ENCODE measurements at regions not wholly inside any gene's neighbourhood (a gene's known extent, or its start where the extent isn't known, plus 50 kb on each side); places are given as distances from the start of the nearest gene placed in this dataset.

GRCh38 chr12:46124132-46124847 is 133.9 kb upstream of the SCAF11 start:
- no peak for DNase-seq (ENCODE audit: extremely low spot score, unreplicated experiment)
- no peak overlapping the region for H3K27ac Mint-ChIP-seq
- no peaks in the 10 kb centered on the region for H3K9me3 Mint-ChIP-seq
- H3K27me3 Mint-ChIP-seq: peaks cover 20% of the 10 kb centered on the region
- H3K4me1 Mint-ChIP-seq (ENCODE audit: unreplicated experiment): peaks cover 9% of the 10 kb centered on the region
- no peak for TF ChIP-seq CTCF (conservative IDR thresholded peaks at IDR 0.05)
- no peaks in the 10 kb centered on the region for H3K36me3 Mint-ChIP-seq
- H3K4me3 Mint-ChIP-seq: peak overlapping the region; percentile 69

- DNase-seq (ENCODE audit: extremely low spot score, unreplicated experiment): no peak
- Mint-ChIP-seq H3K27ac (no peak overlapping the region), H3K36me3 (no peaks in the 10 kb centered on the region), H3K27me3 (no peaks in the 10 kb centered on the region), H3K4me1 (ENCODE audit: unreplicated experiment) (no peaks in the 10 kb centered on the region), H3K4me3 (no peak overlapping the region), H3K9me3 (peaks cover 4% of the 10 kb centered on the region)
- TF ChIP-seq CTCF (conservative IDR thresholded peaks at IDR 0.05): no peak
These were observed 122.0 kb upstream of the SCAF11 start for GRCh38 chr12:46112364-46112763.

GRCh38 chr12:46111715-46112114 is 121.3 kb upstream of the SCAF11 start:
- no peak for DNase-seq (ENCODE audit: extremely low spot score, unreplicated experiment)
- Mint-ChIP-seq H3K36me3 (no peaks in the 10 kb centered on the region), H3K9me3 (peaks cover 4% of the 10 kb centered on the region), H3K4me1 (ENCODE audit: unreplicated experiment) (no peaks in the 10 kb centered on the region), H3K27me3 (no peaks in the 10 kb centered on the region), H3K27ac (no peak overlapping the region), H3K4me3 (no peak overlapping the region)
- no peak for TF ChIP-seq CTCF (conservative IDR thresholded peaks at IDR 0.05)

- Mint-ChIP-seq H3K36me3 (no peaks in the 10 kb centered on the region), H3K4me3 (no peak overlapping the region)
These were observed 120.7 kb upstream of the SCAF11 start for GRCh38 chr12:46110928-46111699.

GRCh38 chr12:46110223-46110611 is 119.8 kb upstream of the SCAF11 start:
- DNase-seq (ENCODE audit: extremely low spot score, unreplicated experiment): no peak
- no peak for TF ChIP-seq CTCF (conservative IDR thresholded peaks at IDR 0.05)
- H3K4me3 Mint-ChIP-seq: no peak overlapping the region
- no peak overlapping the region for H3K27ac Mint-ChIP-seq
- no peaks in the 10 kb centered on the region for H3K4me1 Mint-ChIP-seq (ENCODE audit: unreplicated experiment)
- H3K36me3 Mint-ChIP-seq: no peaks in the 10 kb centered on the region
- H3K9me3 Mint-ChIP-seq: peaks cover 4% of the 10 kb centered on the region
- no peaks in the 10 kb centered on the region for H3K27me3 Mint-ChIP-seq

More at GRCh38 chr12:46110928-46111699, 120.7 kb upstream of the SCAF11 start:
- Mint-ChIP-seq H3K9me3 (peaks cover 4% of the 10 kb centered on the region), H3K27me3 (no peaks in the 10 kb centered on the region), H3K27ac (no peak overlapping the region), H3K4me1 (ENCODE audit: unreplicated experiment) (no peaks in the 10 kb centered on the region)
- no peak for TF ChIP-seq CTCF (conservative IDR thresholded peaks at IDR 0.05)
- DNase-seq (ENCODE audit: extremely low spot score, unreplicated experiment): no peak
